GM23338 (cell line): ENCODE measurements at regions not wholly inside any gene's neighbourhood (a gene's known extent, or its start where the extent isn't known, plus 50 kb on each side); places are given as distances from the start of the nearest gene placed in this dataset.

Experiments
- ATAC-seq: fragments of 200-7000 bp; cut with Tn5 transposase; 3 replicates; pipeline ENCODE4 v1.9.1; 2020
- DNase-seq: peaks from one replicate; pipeline ENCODE4 v3.0.0-alpha.2; 2015; ENCODE audit warnings: low spot score
- H2AFZ ChIP-seq: fragments of 200-600 bp; sonication (generic); 2 replicates; pipeline ENCODE4 v1.8.0; 2016; ENCODE audit warnings: antibody characterized with exemption, mild to moderate bottlenecking, moderate library complexity
- H3F3A ChIP-seq: fragments of 200-600 bp; sonication (generic); replicated peaks from 2 replicates; pipeline ENCODE4 v1.8.0; 2017; ENCODE audit warnings: antibody characterized with exemption, mixed run types, low read depth
- H3K27ac ChIP-seq: fragments of 200-600 bp; sonication (generic); 2 replicates; pipeline ENCODE4 v1.6.1; 2016; ENCODE audit warnings: low read depth
- H3K27me3 ChIP-seq: fragments of 200-600 bp; sonication (generic); 2 replicates; pipeline ENCODE4 v1.8.0; 2016; ENCODE audit warnings: mild to moderate bottlenecking, mixed run types, moderate library complexity; ENCODE audit not compliant: insufficient read depth
- H3K36me3 ChIP-seq: fragments of 200-600 bp; sonication (generic); 2 replicates; pipeline ENCODE4 v1.8.0; 2016; ENCODE audit warnings: mild to moderate bottlenecking; ENCODE audit not compliant: insufficient read depth
- H3K4me1 ChIP-seq: fragments of 200-600 bp; sonication (generic); 2 replicates; pipeline ENCODE4 v1.8.0; 2016; ENCODE audit warnings: mild to moderate bottlenecking, moderate library complexity; ENCODE audit not compliant: insufficient read depth
- H3K4me2 ChIP-seq: fragments of 200-600 bp; sonication (generic); 2 replicates; pipeline ENCODE4 v1.7.1; 2017; ENCODE audit warnings: mixed run types
- H3K4me3 ChIP-seq: fragments of 200-600 bp; sonication (generic); 2 replicates; pipeline ENCODE4 v1.6.1; 2016; ENCODE audit warnings: mixed run types
- H3K79me2 ChIP-seq: fragments of 200-600 bp; sonication (generic); replicated peaks from 2 replicates; pipeline ENCODE4 v1.8.0; 2017; ENCODE audit warnings: mild to moderate bottlenecking; ENCODE audit not compliant: insufficient read depth
- H3K9me2 ChIP-seq: fragments of 200-600 bp; sonication (generic); 2 replicates; pipeline ENCODE4 v1.8.0; 2017; ENCODE audit not compliant: insufficient read depth
- H4K20me1 ChIP-seq: fragments of 200-600 bp; sonication (generic); replicated peaks from 2 replicates; pipeline ENCODE4 v1.8.0; 2017; ENCODE audit warnings: mild to moderate bottlenecking; ENCODE audit not compliant: insufficient read depth
- H3K27ac Mint-ChIP-seq: 2 replicates; pipeline ENCODE4 v1.8.0; 2020; ENCODE audit warnings: inconsistent platforms, mild to moderate bottlenecking, moderate library complexity, mixed read lengths
- H3K27me3 Mint-ChIP-seq: 3 replicates; pipeline ENCODE4 v1.8.0; 2022; ENCODE audit warnings: low read depth, mild to moderate bottlenecking, moderate library complexity, mixed read lengths, inconsistent platforms; ENCODE audit not compliant: insufficient read depth, poor library complexity
- H3K36me3 Mint-ChIP-seq: 3 replicates; pipeline ENCODE4 v1.8.0; 2021; ENCODE audit warnings: low read depth, mild to moderate bottlenecking, inconsistent platforms, moderate library complexity, mixed read lengths
- H3K4me1 Mint-ChIP-seq: 3 replicates; pipeline ENCODE4 v1.8.0; 2020; ENCODE audit warnings: mild to moderate bottlenecking, inconsistent platforms, mixed read lengths
- H3K4me3 Mint-ChIP-seq: 3 replicates; pipeline ENCODE4 v1.8.0; 2021; ENCODE audit warnings: moderate library complexity, mild to moderate bottlenecking, inconsistent platforms, mixed read lengths
- H3K9me3 Mint-ChIP-seq: 3 replicates; pipeline ENCODE4 v1.8.0; 2020; ENCODE audit warnings: moderate library complexity, mild to moderate bottlenecking, inconsistent platforms, mixed read lengths
- EZH2 ChIP-seq: fragments of 200-600 bp; sonication (generic); IDR thresholded peaks from one replicate; pipeline ENCODE4 v1.8.0; 2017; ENCODE audit warnings: antibody characterized with exemption, mild to moderate bottlenecking, low read depth; ENCODE audit not compliant: unreplicated experiment
- NANOG ChIP-seq: IDR thresholded peaks from 2 replicates; pipeline ENCODE4 v1.6.1; 2016; ENCODE audit warnings: antibody characterized with exemption, borderline replicate concordance
- TF ChIP-seq, protein P1 (sequence below): fragments of 250-450 bp; sonication (Bioruptor Pico); IDR thresholded peaks from 2 replicates; pipeline ENCODE4 v1.5.0; 2020; ENCODE audit warnings: mild to moderate bottlenecking, moderate library complexity
- TF ChIP-seq, protein P2 (sequence below): IDR thresholded peaks from 2 replicates; pipeline ENCODE4 v1.6.1; 2016; ENCODE audit warnings: antibody characterized with exemption
- TF ChIP-seq, protein P3 (sequence below), 2 experiments: fragments of 200-600 bp in 1 of 2; sonication (generic) in 1 of 2; conservative IDR thresholded peaks; 2 replicates each; pipeline versions ENCODE4 v1.5.1 to v1.6.1; 2016 to 2017; ENCODE audit warnings: antibody characterized with exemption in 2 of 2, low read depth in 2 of 2, mild to moderate bottlenecking in 2 of 2, moderate library complexity in 1 of 2

DNA sequence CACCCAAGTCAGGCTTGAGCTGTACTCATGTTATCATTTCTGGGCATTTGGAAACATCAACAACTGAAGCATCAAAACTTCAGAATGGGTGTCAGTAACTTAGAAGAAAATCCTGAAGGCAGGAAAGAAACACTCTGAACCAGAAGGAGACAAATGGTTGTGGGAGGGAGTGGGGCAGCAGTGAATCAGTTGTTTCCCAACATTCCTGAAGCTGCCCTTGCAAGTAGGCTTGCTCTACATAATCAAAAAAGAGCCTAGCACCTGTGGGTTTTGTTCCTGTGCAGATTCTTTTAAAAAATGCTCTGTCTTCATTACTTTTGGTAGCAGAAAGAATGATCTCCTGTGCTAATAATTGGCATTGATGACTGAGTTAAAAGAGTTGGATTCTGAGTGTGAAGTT, 424.2 kb upstream of the GRIA1 start (continued):
- TF ChIP-seq NANOG (no peak), EZH2 (no peak)
- TF ChIP-seq, protein P1, sequence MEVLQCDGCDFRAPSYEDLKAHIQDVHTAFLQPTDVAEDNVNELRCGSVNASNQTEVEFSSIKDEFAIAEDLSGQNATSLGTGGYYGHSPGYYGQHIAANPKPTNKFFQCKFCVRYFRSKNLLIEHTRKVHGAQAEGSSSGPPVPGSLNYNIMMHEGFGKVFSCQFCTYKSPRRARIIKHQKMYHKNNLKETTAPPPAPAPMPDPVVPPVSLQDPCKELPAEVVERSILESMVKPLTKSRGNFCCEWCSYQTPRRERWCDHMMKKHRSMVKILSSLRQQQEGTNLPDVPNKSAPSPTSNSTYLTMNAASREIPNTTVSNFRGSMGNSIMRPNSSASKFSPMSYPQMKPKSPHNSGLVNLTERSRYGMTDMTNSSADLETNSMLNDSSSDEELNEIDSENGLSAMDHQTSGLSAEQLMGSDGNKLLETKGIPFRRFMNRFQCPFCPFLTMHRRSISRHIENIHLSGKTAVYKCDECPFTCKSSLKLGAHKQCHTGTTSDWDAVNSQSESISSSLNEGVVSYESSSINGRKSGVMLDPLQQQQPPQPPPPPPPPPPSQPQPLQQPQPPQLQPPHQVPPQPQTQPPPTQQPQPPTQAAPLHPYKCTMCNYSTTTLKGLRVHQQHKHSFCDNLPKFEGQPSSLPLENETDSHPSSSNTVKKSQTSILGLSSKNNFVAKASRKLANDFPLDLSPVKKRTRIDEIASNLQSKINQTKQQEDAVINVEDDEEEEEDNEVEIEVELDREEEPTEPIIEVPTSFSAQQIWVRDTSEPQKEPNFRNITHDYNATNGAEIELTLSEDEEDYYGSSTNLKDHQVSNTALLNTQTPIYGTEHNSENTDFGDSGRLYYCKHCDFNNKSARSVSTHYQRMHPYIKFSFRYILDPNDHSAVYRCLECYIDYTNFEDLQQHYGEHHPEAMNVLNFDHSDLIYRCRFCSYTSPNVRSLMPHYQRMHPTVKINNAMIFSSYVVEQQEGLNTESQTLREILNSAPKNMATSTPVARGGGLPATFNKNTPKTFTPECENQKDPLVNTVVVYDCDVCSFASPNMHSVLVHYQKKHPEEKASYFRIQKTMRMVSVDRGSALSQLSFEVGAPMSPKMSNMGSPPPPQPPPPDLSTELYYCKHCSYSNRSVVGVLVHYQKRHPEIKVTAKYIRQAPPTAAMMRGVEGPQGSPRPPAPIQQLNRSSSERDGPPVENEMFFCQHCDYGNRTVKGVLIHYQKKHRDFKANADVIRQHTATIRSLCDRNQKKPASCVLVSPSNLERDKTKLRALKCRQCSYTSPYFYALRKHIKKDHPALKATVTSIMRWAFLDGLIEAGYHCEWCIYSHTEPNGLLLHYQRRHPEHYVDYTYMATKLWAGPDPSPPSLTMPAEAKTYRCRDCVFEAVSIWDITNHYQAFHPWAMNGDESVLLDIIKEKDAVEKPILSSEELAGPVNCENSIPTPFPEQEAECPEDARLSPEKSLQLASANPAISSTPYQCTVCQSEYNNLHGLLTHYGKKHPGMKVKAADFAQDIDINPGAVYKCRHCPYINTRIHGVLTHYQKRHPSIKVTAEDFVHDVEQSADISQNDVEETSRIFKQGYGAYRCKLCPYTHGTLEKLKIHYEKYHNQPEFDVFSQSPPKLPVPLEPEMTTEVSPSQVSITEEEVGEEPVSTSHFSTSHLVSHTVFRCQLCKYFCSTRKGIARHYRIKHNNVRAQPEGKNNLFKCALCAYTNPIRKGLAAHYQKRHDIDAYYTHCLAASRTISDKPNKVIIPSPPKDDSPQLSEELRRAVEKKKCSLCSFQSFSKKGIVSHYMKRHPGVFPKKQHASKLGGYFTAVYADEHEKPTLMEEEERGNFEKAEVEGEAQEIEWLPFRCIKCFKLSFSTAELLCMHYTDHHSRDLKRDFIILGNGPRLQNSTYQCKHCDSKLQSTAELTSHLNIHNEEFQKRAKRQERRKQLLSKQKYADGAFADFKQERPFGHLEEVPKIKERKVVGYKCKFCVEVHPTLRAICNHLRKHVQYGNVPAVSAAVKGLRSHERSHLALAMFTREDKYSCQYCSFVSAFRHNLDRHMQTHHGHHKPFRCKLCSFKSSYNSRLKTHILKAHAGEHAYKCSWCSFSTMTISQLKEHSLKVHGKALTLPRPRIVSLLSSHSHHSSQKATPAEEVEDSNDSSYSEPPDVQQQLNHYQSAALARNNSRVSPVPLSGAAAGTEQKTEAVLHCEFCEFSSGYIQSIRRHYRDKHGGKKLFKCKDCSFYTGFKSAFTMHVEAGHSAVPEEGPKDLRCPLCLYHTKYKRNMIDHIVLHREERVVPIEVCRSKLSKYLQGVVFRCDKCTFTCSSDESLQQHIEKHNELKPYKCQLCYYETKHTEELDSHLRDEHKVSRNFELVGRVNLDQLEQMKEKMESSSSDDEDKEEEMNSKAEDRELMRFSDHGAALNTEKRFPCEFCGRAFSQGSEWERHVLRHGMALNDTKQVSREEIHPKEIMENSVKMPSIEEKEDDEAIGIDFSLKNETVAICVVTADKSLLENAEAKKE, result no peak
- TF ChIP-seq, protein P2, sequence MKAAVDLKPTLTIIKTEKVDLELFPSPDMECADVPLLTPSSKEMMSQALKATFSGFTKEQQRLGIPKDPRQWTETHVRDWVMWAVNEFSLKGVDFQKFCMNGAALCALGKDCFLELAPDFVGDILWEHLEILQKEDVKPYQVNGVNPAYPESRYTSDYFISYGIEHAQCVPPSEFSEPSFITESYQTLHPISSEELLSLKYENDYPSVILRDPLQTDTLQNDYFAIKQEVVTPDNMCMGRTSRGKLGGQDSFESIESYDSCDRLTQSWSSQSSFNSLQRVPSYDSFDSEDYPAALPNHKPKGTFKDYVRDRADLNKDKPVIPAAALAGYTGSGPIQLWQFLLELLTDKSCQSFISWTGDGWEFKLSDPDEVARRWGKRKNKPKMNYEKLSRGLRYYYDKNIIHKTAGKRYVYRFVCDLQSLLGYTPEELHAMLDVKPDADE, result no peak

DNA sequence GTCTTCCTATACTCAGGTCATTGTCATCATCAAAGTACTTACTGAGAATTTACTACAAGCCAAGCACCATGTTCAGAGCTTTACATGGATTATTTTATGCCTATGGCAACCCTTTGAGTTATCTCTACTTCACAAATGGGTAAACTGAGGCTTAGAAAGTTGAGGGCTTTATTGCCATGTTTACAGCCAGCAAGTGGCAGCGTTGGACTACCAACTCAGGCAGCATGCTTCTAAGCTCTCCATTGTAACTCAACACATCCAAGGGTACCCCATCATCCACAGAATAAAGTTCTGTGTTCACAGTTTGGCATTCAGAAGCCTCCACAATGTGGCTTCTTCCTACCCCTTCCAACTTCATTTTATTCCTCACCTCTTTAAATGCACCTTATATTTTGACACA, 422.6 kb upstream of the GRIA1 start:
- no peak overlapping the region for H3K27ac Mint-ChIP-seq
- no peak for ATAC-seq
- Histone ChIP-seq H3K79me2 (no peaks in the 10 kb centered on the region), H3F3A (no peaks in the 10 kb centered on the region), H2AFZ (no peak overlapping the region), H3K27ac (no peak overlapping the region), H3K9me2 (no peaks in the 10 kb centered on the region), H3K36me3 (no peaks in the 10 kb centered on the region), H3K4me2 (no peak overlapping the region), H4K20me1 (no peaks in the 10 kb centered on the region), H3K4me1 (no peaks in the 10 kb centered on the region), H3K27me3 (no peaks in the 10 kb centered on the region), H3K4me3 (no peak overlapping the region)
- TF ChIP-seq, protein P1, result no peak
- TF ChIP-seq, protein P3, sequence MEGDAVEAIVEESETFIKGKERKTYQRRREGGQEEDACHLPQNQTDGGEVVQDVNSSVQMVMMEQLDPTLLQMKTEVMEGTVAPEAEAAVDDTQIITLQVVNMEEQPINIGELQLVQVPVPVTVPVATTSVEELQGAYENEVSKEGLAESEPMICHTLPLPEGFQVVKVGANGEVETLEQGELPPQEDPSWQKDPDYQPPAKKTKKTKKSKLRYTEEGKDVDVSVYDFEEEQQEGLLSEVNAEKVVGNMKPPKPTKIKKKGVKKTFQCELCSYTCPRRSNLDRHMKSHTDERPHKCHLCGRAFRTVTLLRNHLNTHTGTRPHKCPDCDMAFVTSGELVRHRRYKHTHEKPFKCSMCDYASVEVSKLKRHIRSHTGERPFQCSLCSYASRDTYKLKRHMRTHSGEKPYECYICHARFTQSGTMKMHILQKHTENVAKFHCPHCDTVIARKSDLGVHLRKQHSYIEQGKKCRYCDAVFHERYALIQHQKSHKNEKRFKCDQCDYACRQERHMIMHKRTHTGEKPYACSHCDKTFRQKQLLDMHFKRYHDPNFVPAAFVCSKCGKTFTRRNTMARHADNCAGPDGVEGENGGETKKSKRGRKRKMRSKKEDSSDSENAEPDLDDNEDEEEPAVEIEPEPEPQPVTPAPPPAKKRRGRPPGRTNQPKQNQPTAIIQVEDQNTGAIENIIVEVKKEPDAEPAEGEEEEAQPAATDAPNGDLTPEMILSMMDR (conservative IDR thresholded peaks at IDR 0.05; ENCODE audit: low read depth in 2 of 2), result peak; percentile 24 to 55; a peak in 3 of 4 replicates
- no peak overlapping the region for H3K4me3 Mint-ChIP-seq
- H3K36me3 Mint-ChIP-seq, result no peaks in the 10 kb centered on the region
- no peak for DNase-seq
- H3K9me3 Mint-ChIP-seq, result no peaks in the 10 kb centered on the region
- peaks cover 3% of the 10 kb centered on the region for H3K27me3 Mint-ChIP-seq
- peaks cover 7% of the 10 kb centered on the region; the same call in 2 of the 3 replicates for H3K4me1 Mint-ChIP-seq
